Transverse colon (tissue), 4 donors: ENCODE measurements at regions not wholly inside any gene's neighbourhood (a gene's known extent, or its start where the extent isn't known, plus 50 kb on each side); places are given as distances from the start of the nearest gene placed in this dataset.

ENCODE experiments used
- DNase-seq: peaks from one replicate; pipeline ENCODE4 v3.0.0-alpha.2; 2019
- H3K27ac ChIP-seq, 4 donors: fragments of 200-600 bp; sonication (generic); 2 replicates each; pipeline ENCODE4 v1.5.1; 2016 to 2018; ENCODE audit warnings: inconsistent platforms in 4 of 4
- H3K27me3 ChIP-seq: fragments of 200-600 bp; sonication (generic); 2 replicates; pipeline ENCODE4 v1.5.1; 2017; ENCODE audit warnings: inconsistent platforms
- H3K36me3 ChIP-seq, 4 donors: fragments of 200-600 bp; sonication (generic); 2 replicates each; pipeline ENCODE4 v1.5.1; 2017 to 2019; ENCODE audit warnings: inconsistent platforms in 4 of 4
- H3K4me1 ChIP-seq, 4 donors: fragments of 200-600 bp; sonication (generic); 2 replicates each; pipeline ENCODE4 v1.5.1; 2017 to 2020; ENCODE audit warnings: inconsistent platforms in 4 of 4
- H3K4me3 ChIP-seq, 4 donors: fragments of 200-600 bp; sonication (generic); 1 replicate in 1 of 4; 2 replicates in 3 of 4; pipeline versions ENCODE4 v1.5.1 to v1.6.1; 2017 to 2019; ENCODE audit warnings: inconsistent platforms in 4 of 4
- H3K9me3 ChIP-seq, 2 donors: fragments of 200-600 bp; sonication (generic); 2 replicates each; pipeline ENCODE4 v1.5.1; 2017 to 2019; ENCODE audit warnings: inconsistent platforms in 2 of 2
- CTCF ChIP-seq, 5 experiments: fragments of 200-600 bp in 3 of 5; fragments of 450-650 bp in 2 of 5; sonication (generic) in 3 of 5; IDR thresholded peaks; 1 replicate in 2 of 5; 2 replicates in 3 of 5; pipeline ENCODE4 v1.5.1; 2016 to 2017; ENCODE audit warnings: antibody characterized with exemption in 5 of 5, inconsistent platforms in 3 of 5, mild to moderate bottlenecking in 2 of 5, moderate library complexity in 1 of 5
- EP300 ChIP-seq: sonication (generic); formaldehyde crosslinking; IDR thresholded peaks from one replicate; pipeline ENCODE4 v1.6.1; 2017; ENCODE audit warnings: antibody characterized with exemption, low read depth
- POLR2A ChIP-seq: fragments of 450-650 bp; IDR thresholded peaks from one replicate; pipeline ENCODE4 v1.6.1; 2016; ENCODE audit warnings: antibody characterized with exemption, mild to moderate bottlenecking, moderate library complexity
- POLR2AphosphoS5 ChIP-seq, 3 donors: sonication (generic); formaldehyde crosslinking; IDR thresholded peaks; one replicate each; pipeline ENCODE4 v1.6.1; 2016; ENCODE audit warnings: antibody characterized with exemption in 3 of 3
- WGBS, 2 donors: methylation state at CpG; one replicate each; pipeline ENCODE4 v1.1.5; 2018; ENCODE audit warnings: low coverage in 1 of 2; 5-methylcytosine and 5-hydroxymethylcytosine counted together
- in situ Hi-C, 4 donors: fragments of 200-750 bp; cut with MboI; loops; one replicate each; pipeline versions ENCODE4 v1.15.0 to v1.15.1; 2017; ENCODE audit warnings: low sequenced_read_pairs in 3 of 4, low pct_ligation_motif_present in 1 of 4, low pct_unique_long_range_greater_than_20kb in 1 of 4
- intact Hi-C: fragments of 100-400 bp; cut with DNase I; formaldehyde crosslinking; loops from one replicate; pipeline ENCODE4 v1.15.1; 2023; ENCODE audit warnings: low total_unique reads

DNA sequence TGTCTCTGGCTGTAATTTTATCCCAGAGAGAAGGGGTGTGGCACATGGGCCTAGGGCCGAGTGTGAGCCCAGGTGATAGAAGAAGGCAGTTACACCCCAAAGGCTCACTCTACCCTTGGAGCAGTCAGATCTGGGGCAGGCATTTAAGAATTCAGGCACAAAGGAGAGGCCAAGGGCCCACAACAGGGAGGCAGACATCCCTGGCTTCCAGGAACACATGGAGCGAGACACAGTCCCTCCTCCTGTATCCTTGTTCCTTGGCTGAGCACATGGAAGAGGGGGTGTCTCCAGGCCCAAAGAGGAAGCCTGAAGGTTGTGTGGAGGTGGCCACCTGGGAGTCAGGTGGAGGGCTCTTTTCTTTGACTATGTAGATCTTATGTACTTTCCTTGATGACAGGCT is 286.2 kb downstream of the RPS24 start:
- Histone ChIP-seq H3K36me3 (no peaks in the 10 kb centered on the region), H3K27me3 (no peaks in the 10 kb centered on the region), H3K9me3 (no peaks in the 10 kb centered on the region), H3K27ac (no peak overlapping the region), H3K4me3 (no peak overlapping the region), H3K4me1 (peaks cover 0 to 13% (median 8%) of the 10 kb centered on the region in 4 donors)
- in situ Hi-C loops (no loop called here), intact Hi-C loops (no loop called here)
- 85% methylated on average over 2 of the region's 2 CpGs; no CpG with 5 or more reads in 1 of the 2 donors for WGBS, 2 donors
- DNase-seq, result no peak
- TF ChIP-seq POLR2AphosphoS5 (IDR thresholded peaks at IDR 0.05), result no peak
- no peak for TF ChIP-seq POLR2A
- no peak for TF ChIP-seq CTCF (IDR thresholded peaks at IDR 0.05)
- no peak for TF ChIP-seq EP300

DNA sequence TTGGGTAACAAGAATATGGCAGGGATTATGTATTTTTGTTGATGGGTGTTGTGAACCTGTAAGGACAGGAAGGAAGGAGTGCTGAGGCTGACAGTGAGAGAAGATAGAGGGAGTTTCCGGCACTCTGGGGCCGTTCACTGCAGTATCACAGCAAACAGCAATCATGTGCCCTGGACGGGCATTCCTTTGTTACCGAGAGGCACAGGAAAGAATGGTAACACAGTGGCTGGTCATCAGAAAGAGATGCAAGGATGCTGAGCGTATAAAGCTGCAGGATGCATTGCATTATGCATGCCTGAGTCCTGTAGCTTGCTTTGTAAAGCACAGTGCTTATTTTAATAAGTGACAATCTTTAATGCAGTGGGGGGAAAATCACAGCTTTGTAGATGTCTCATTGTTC is 286.8 kb downstream of the RPS24 start:
- H3K4me3 ChIP-seq, result no peak overlapping the region
- H3K36me3 ChIP-seq, result no peaks in the 10 kb centered on the region
- in situ Hi-C loops (no loop called here), intact Hi-C loops (no loop called here)
- no peaks in the 10 kb centered on the region for H3K27me3 ChIP-seq
- H3K27ac ChIP-seq, result no peak overlapping the region
- 66 to 73% methylated on average over 4 to 5 of the region's 5 CpGs for WGBS, 2 donors
- DNase-seq, result no peak
- peaks cover 0 to 13% (median 8%) of the 10 kb centered on the region in 4 donors for H3K4me1 ChIP-seq
- TF ChIP-seq CTCF (IDR thresholded peaks at IDR 0.05) (no peak), POLR2A (no peak), EP300 (no peak), POLR2AphosphoS5 (IDR thresholded peaks at IDR 0.05) (no peak)
- no peaks in the 10 kb centered on the region for H3K9me3 ChIP-seq

DNA sequence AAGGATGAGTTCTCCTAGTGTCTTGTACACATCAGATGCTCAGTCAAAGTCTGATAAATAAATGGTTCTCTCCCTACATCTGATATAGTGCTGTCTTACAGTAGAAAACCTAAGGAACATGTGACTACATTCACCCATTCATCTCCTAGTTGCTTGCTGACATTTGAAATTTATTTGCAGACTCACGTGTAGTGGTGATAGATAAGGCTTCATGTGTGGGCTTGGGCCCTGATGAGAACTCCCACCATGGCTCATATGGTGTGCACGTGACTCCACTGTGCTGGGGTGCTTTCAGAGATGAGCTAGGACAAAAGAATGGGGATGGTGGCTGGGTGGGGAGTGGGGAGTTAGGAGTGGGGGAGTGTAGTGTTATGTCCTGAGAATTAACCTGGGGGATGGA is 287.3 kb downstream of the RPS24 start:
- in situ Hi-C loops, result no loop called here
- Histone ChIP-seq H3K36me3 (no peaks in the 10 kb centered on the region), H3K27ac (no peak overlapping the region)

GRCh38 chr10:78321500-78321899 is 287.8 kb downstream of the RPS24 start:
- Histone ChIP-seq H3K36me3 (no peaks in the 10 kb centered on the region), H3K9me3 (peaks cover 6% of the 10 kb centered on the region in 2 donors), H3K4me1 (peaks cover 0 to 7% (median 5%) of the 10 kb centered on the region in 4 donors), H3K27ac (no peak overlapping the region), H3K4me3 (no peak overlapping the region), H3K27me3 (no peaks in the 10 kb centered on the region)
- in situ Hi-C loops (no loop called here), intact Hi-C loops (no loop called here)
- no peak for DNase-seq
- TF ChIP-seq POLR2A, result no peak
- no peak for TF ChIP-seq POLR2AphosphoS5 (IDR thresholded peaks at IDR 0.05)
- TF ChIP-seq EP300, result no peak
- TF ChIP-seq CTCF (IDR thresholded peaks at IDR 0.05), result no peak
- 92% methylated on average over 4 of the region's 4 CpGs; no CpG with 5 or more reads in 1 of the 2 donors for WGBS, 2 donors

More for the DNA sequence above, 287.3 kb downstream of the RPS24 start:
- WGBS, 2 donors, result 86 to 93% methylated on average over 2 of the region's 2 CpGs
- intact Hi-C loops, result no loop called here
- no peaks in the 10 kb centered on the region for H3K27me3 ChIP-seq
- DNase-seq, result no peak
- H3K4me1 ChIP-seq, result peaks cover 0 to 12% (median 8%) of the 10 kb centered on the region in 4 donors
- TF ChIP-seq EP300 (no peak), CTCF (IDR thresholded peaks at IDR 0.05) (no peak), POLR2A (no peak), POLR2AphosphoS5 (IDR thresholded peaks at IDR 0.05) (no peak)
- no peak overlapping the region for H3K4me3 ChIP-seq
- H3K9me3 ChIP-seq, result peaks cover under 1 to 1% of the 10 kb centered on the region in 2 donors
